ENCODE measurements at regions not wholly inside any gene's neighbourhood (a gene's known extent, or its start where the extent isn't known, plus 50 kb on each side); places are given as distances from the start of the nearest gene placed in this dataset.

GRCh38 chr10:44511166-44511565 is 126.3 kb upstream of the CXCL12 start:
- Histone ChIP-seq H3K4me2 (replicated peaks; ENCODE audit: low read depth, low read length, poor library complexity, severe bottlenecking) (no peak overlapping the region), H3K9ac (ENCODE audit: low read length) (no peak overlapping the region), H3K79me2 (ENCODE audit: control insufficient read depth, insufficient read depth, low read length) (no peaks in the 10 kb centered on the region), H3K4me1 (ENCODE audit: control insufficient read depth in 2 of 2, insufficient read depth in 2 of 2, low read length in 2 of 2) (no peaks in the 10 kb centered on the region), H2AFZ (ENCODE audit: insufficient read depth, low read depth, low read length, poor library complexity, severe bottlenecking) (no peak overlapping the region), H3K27me3 (replicated peaks in 1 of 4; ENCODE audit: control extremely low read depth in 1 of 4, control insufficient read depth in 3 of 4, insufficient read depth in 4 of 4, low read length in 3 of 4) (no peaks in the 10 kb centered on the region), H3K27ac (ENCODE audit: low read length in 2 of 2) (no peak overlapping the region), H3K9me3 (ENCODE audit: control extremely low read depth in 1 of 3, control insufficient read depth in 2 of 3, insufficient read depth in 1 of 3, low read length in 2 of 3) (peaks cover 0 to 5% (median 0%) of the 10 kb centered on the region in 3 donors), H3K36me3 (replicated peaks in 1 of 2; ENCODE audit: control extremely low read depth in 1 of 2, control insufficient read depth in 1 of 2, extremely low read depth in 1 of 2, insufficient read depth in 2 of 2, low read length in 1 of 2) (no peaks in the 10 kb centered on the region), H4K20me1 (ENCODE audit: control insufficient read depth, insufficient read depth, low read length, poor library complexity, severe bottlenecking) (no peaks in the 10 kb centered on the region), H3K4me3 (ENCODE audit: control extremely low read depth in 1 of 5, extremely low read depth in 1 of 5, insufficient read depth in 1 of 5, low read depth in 2 of 5, low read length in 4 of 5) (no peak overlapping the region)
- H3K9me3 Mint-ChIP-seq (ENCODE audit: insufficient read depth), result peaks cover 2% of the 10 kb centered on the region
- no peak overlapping the region for H3K27ac Mint-ChIP-seq
- ChIA-PET CTCF (no interaction called here), POLR2A (no interaction called here)
- no peak overlapping the region for H3K4me3 Mint-ChIP-seq
- H3K4me1 Mint-ChIP-seq, result no peaks in the 10 kb centered on the region
- intact Hi-C loops (cut with micrococcal nuclease), result no loop called here
- no CpG with 5 or more reads among the region's 2 CpGs for WGBS (ENCODE audit: insufficient coverage)
- DNase-seq (no peak), ATAC-seq (ENCODE audit: low read depth) (no peak)
- no peaks in the 10 kb centered on the region for H3K27me3 Mint-ChIP-seq
- TF ChIP-seq, protein P1, sequence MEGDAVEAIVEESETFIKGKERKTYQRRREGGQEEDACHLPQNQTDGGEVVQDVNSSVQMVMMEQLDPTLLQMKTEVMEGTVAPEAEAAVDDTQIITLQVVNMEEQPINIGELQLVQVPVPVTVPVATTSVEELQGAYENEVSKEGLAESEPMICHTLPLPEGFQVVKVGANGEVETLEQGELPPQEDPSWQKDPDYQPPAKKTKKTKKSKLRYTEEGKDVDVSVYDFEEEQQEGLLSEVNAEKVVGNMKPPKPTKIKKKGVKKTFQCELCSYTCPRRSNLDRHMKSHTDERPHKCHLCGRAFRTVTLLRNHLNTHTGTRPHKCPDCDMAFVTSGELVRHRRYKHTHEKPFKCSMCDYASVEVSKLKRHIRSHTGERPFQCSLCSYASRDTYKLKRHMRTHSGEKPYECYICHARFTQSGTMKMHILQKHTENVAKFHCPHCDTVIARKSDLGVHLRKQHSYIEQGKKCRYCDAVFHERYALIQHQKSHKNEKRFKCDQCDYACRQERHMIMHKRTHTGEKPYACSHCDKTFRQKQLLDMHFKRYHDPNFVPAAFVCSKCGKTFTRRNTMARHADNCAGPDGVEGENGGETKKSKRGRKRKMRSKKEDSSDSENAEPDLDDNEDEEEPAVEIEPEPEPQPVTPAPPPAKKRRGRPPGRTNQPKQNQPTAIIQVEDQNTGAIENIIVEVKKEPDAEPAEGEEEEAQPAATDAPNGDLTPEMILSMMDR (IDR thresholded peaks at IDR 0.05), result no peak
- TF ChIP-seq EZH2 (IDR thresholded peaks at IDR 0.05; ENCODE audit: borderline replicate concordance, insufficient read depth, low read depth, low read length, poor library complexity, severe bottlenecking), result no peak

GRCh38 chr10:44511601-44512000 is 126.7 kb upstream of the CXCL12 start:
- no peak overlapping the region for H2AFZ ChIP-seq (ENCODE audit: insufficient read depth, low read depth, low read length, poor library complexity, severe bottlenecking)
- no peaks in the 10 kb centered on the region for H3K36me3 ChIP-seq (replicated peaks in 1 of 2; ENCODE audit: control extremely low read depth in 1 of 2, control insufficient read depth in 1 of 2, extremely low read depth in 1 of 2, insufficient read depth in 2 of 2, low read length in 1 of 2)
- DNase-seq, result no peak
- H3K27me3 Mint-ChIP-seq, result no peaks in the 10 kb centered on the region
- WGBS (ENCODE audit: insufficient coverage), result 90% methylated on average over 2 of the region's 2 CpGs
- H3K27me3 ChIP-seq (replicated peaks in 1 of 4; ENCODE audit: control extremely low read depth in 1 of 4, control insufficient read depth in 3 of 4, insufficient read depth in 4 of 4, low read length in 3 of 4), result no peaks in the 10 kb centered on the region
- no peak overlapping the region for H3K27ac ChIP-seq (ENCODE audit: low read length in 2 of 2)
- peaks cover 2% of the 10 kb centered on the region for H3K9me3 Mint-ChIP-seq (ENCODE audit: insufficient read depth)
- CTCF ChIA-PET, result no interaction called here
- no peaks in the 10 kb centered on the region for H4K20me1 ChIP-seq (ENCODE audit: control insufficient read depth, insufficient read depth, low read length, poor library complexity, severe bottlenecking)
- H3K9me3 ChIP-seq (ENCODE audit: control extremely low read depth in 1 of 3, control insufficient read depth in 2 of 3, insufficient read depth in 1 of 3, low read length in 2 of 3), result peaks cover 0 to 5% (median 0%) of the 10 kb centered on the region in 3 donors
- no peak for ATAC-seq (ENCODE audit: low read depth)
- no peak overlapping the region for H3K27ac Mint-ChIP-seq
- TF ChIP-seq EZH2 (IDR thresholded peaks at IDR 0.05; ENCODE audit: borderline replicate concordance, insufficient read depth, low read depth, low read length, poor library complexity, severe bottlenecking), result no peak
- TF ChIP-seq, protein P1 (IDR thresholded peaks at IDR 0.05), result no peak
- no peak overlapping the region for H3K9ac ChIP-seq (ENCODE audit: low read length)
- H3K4me1 ChIP-seq (ENCODE audit: control insufficient read depth in 2 of 2, insufficient read depth in 2 of 2, low read length in 2 of 2), result no peaks in the 10 kb centered on the region
- H3K4me1 Mint-ChIP-seq, result no peaks in the 10 kb centered on the region
- H3K79me2 ChIP-seq (ENCODE audit: control insufficient read depth, insufficient read depth, low read length), result no peaks in the 10 kb centered on the region
- intact Hi-C loops (cut with micrococcal nuclease), result no loop called here
- POLR2A ChIA-PET, result no interaction called here
- H3K4me3 ChIP-seq (ENCODE audit: control extremely low read depth in 1 of 5, extremely low read depth in 1 of 5, insufficient read depth in 1 of 5, low read depth in 2 of 5, low read length in 4 of 5), result no peak overlapping the region
- no peak overlapping the region for H3K4me3 Mint-ChIP-seq
- H3K4me2 ChIP-seq (replicated peaks; ENCODE audit: low read depth, low read length, poor library complexity, severe bottlenecking), result no peak overlapping the region

Measured in B cell (primary cell).